ENCODE measurements at regions not wholly inside any gene's neighbourhood (a gene's known extent, or its start where the extent isn't known, plus 50 kb on each side); places are given as distances from the start of the nearest gene placed in this dataset.

DNA sequence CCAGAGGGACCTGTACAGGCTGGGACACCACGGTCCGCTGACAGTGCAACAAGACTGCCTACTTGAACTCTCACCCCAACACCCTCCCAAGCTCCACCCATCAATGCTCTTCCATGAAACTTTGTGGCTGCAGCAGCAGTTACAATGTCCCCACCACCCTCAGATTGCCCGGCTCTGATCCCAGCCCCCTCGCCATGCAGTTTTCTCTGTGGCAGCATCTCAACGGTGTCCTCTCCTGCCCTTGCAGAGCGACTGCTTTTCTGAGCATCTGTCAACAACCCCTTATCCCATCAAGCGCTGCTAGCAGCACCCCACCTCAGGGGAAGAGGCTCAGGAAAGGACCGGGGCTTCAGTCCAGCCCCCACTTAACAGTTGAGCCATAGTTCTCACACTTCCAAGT is 137.1 kb upstream of the NDUFV2 start:
- Histone ChIP-seq H3K4me2 (ENCODE audit: low read length) (no peak overlapping the region), H3K27ac (ENCODE audit: low read length) (no peak overlapping the region), H3K79me2 (ENCODE audit: low read length) (no peaks in the 10 kb centered on the region), H3K9ac (ENCODE audit: low read length) (no peak overlapping the region), H3F3A (ENCODE audit: low read length, unreplicated experiment) (peaks cover 3% of the 10 kb centered on the region), H3K4me3 (ENCODE audit: low read length) (no peak overlapping the region), H3K9me3 (ENCODE audit: low read length) (no peaks in the 10 kb centered on the region), H3K9me2 (replicated peaks; ENCODE audit: low read length) (no peaks in the 10 kb centered on the region), H3K36me3 (ENCODE audit: low read depth, low read length) (no peaks in the 10 kb centered on the region), H2AFZ (ENCODE audit: low read length) (no peak overlapping the region), H3K27me3 (ENCODE audit: low read length) (no peaks in the 10 kb centered on the region), H4K20me1 (ENCODE audit: low read length) (no peaks in the 10 kb centered on the region), H3K4me1 (ENCODE audit: insufficient read depth, low read length) (peaks cover 26% of the 10 kb centered on the region)
- CTCF ChIA-PET = no interaction called here
- DNase-seq (no peak), ATAC-seq (no peak)
- POLR2A ChIA-PET (ENCODE audit: unreplicated experiment) = no interaction called here
- TF ChIP-seq EZH2 (IDR thresholded peaks at IDR 0.05; ENCODE audit: low read length, unreplicated experiment) (no peak), EZH2phosphoT487 (IDR thresholded peaks at IDR 0.05; ENCODE audit: borderline replicate concordance, low read length) (no peak)
- TF ChIP-seq, protein P1, sequence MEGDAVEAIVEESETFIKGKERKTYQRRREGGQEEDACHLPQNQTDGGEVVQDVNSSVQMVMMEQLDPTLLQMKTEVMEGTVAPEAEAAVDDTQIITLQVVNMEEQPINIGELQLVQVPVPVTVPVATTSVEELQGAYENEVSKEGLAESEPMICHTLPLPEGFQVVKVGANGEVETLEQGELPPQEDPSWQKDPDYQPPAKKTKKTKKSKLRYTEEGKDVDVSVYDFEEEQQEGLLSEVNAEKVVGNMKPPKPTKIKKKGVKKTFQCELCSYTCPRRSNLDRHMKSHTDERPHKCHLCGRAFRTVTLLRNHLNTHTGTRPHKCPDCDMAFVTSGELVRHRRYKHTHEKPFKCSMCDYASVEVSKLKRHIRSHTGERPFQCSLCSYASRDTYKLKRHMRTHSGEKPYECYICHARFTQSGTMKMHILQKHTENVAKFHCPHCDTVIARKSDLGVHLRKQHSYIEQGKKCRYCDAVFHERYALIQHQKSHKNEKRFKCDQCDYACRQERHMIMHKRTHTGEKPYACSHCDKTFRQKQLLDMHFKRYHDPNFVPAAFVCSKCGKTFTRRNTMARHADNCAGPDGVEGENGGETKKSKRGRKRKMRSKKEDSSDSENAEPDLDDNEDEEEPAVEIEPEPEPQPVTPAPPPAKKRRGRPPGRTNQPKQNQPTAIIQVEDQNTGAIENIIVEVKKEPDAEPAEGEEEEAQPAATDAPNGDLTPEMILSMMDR (conservative IDR thresholded peaks at IDR 0.05; ENCODE audit: low read depth, low read length) = no peak
- intact Hi-C loops (cut with micrococcal nuclease) = no loop called here
- no TSS peak for BruUV-seq (replicated peaks)

DNA sequence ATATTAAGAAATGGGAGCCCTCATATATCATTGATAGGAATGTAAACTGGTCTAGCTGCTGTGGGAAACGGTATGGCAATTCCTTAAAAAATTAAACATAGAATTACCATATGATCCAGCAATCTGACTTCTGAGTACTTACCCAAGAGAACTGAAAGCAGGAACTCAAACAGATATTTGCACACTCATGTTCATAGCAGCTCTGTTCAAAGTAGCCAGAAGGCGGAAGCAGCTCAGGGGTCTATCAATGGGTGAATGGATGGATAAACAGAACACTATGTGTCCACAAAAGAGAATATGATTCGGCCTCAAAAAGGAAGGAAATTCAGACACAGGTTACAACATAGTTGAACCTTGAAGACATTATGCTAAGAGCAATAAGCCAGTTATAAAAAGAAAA is 135.7 kb upstream of the NDUFV2 start:
- no peak overlapping the region for H3K27ac ChIP-seq (ENCODE audit: low read length)
- no peak overlapping the region for H3K4me3 ChIP-seq (ENCODE audit: low read length)
- TF ChIP-seq EZH2 (IDR thresholded peaks at IDR 0.05; ENCODE audit: low read length, unreplicated experiment) (no peak), EZH2phosphoT487 (IDR thresholded peaks at IDR 0.05; ENCODE audit: borderline replicate concordance, low read length) (no peak)
- TF ChIP-seq, protein P1 (conservative IDR thresholded peaks at IDR 0.05; ENCODE audit: low read depth, low read length) = no peak
- no peaks in the 10 kb centered on the region for H3K9me2 ChIP-seq (replicated peaks; ENCODE audit: low read length)
- POLR2A ChIA-PET (ENCODE audit: unreplicated experiment) = no interaction called here
- H3K79me2 ChIP-seq (ENCODE audit: low read length) = no peaks in the 10 kb centered on the region
- H3K9me3 ChIP-seq (ENCODE audit: low read length) = no peaks in the 10 kb centered on the region
- peaks cover 17% of the 10 kb centered on the region for H3K4me1 ChIP-seq (ENCODE audit: insufficient read depth, low read length)
- intact Hi-C loops (cut with micrococcal nuclease) = no loop called here
- H3K36me3 ChIP-seq (ENCODE audit: low read depth, low read length) = no peaks in the 10 kb centered on the region
- no peak overlapping the region for H3K9ac ChIP-seq (ENCODE audit: low read length)
- ATAC-seq = no peak
- H3K27me3 ChIP-seq (ENCODE audit: low read length) = no peaks in the 10 kb centered on the region
- no TSS peak for BruUV-seq (replicated peaks)
- H2AFZ ChIP-seq (ENCODE audit: low read length) = no peak overlapping the region
- H3K4me2 ChIP-seq (ENCODE audit: low read length) = no peak overlapping the region
- no peaks in the 10 kb centered on the region for H4K20me1 ChIP-seq (ENCODE audit: low read length)
- CTCF ChIA-PET = no interaction called here
- no peak for DNase-seq
- H3F3A ChIP-seq (ENCODE audit: low read length, unreplicated experiment) = no peaks in the 10 kb centered on the region

DNA sequence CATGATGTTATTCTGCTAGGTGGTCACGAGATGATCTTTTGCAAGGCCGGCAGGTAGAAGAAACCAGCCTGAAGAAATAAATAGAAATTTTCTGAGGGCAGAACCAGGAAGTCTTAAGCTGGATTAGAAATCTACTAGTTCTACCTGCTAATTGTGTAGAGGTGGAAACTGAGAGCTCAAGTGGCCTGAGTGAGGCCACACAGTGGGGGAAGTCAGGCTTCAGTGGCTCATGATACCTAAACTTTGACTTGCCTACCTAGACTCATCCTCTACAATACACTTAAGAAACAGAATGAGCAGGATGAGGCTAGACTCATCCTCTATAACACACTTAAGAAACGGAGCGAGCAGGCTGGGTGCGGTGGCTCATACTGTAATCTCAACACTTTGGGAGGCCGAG is 134.9 kb upstream of the NDUFV2 start:
- no peaks in the 10 kb centered on the region for H4K20me1 ChIP-seq (ENCODE audit: low read length)
- H3K36me3 ChIP-seq (ENCODE audit: low read depth, low read length) = no peaks in the 10 kb centered on the region
- peaks cover 17% of the 10 kb centered on the region for H3K4me1 ChIP-seq (ENCODE audit: insufficient read depth, low read length)
- ATAC-seq (no peak), DNase-seq (no peak)
- H3K4me2 ChIP-seq (ENCODE audit: low read length) = no peak overlapping the region
- H3K9me2 ChIP-seq (replicated peaks; ENCODE audit: low read length) = no peaks in the 10 kb centered on the region
- H2AFZ ChIP-seq (ENCODE audit: low read length) = no peak overlapping the region
- no peaks in the 10 kb centered on the region for H3K27me3 ChIP-seq (ENCODE audit: low read length)
- H3F3A ChIP-seq (ENCODE audit: low read length, unreplicated experiment) = no peaks in the 10 kb centered on the region
- BruUV-seq (replicated peaks) = no TSS peak
- no peaks in the 10 kb centered on the region for H3K79me2 ChIP-seq (ENCODE audit: low read length)
- H3K9me3 ChIP-seq (ENCODE audit: low read length) = no peaks in the 10 kb centered on the region
- H3K9ac ChIP-seq (ENCODE audit: low read length) = no peak overlapping the region
- ChIA-PET CTCF (no interaction called here), POLR2A (ENCODE audit: unreplicated experiment) (no interaction called here)
- H3K4me3 ChIP-seq (ENCODE audit: low read length) = no peak overlapping the region
- TF ChIP-seq, protein P1 (conservative IDR thresholded peaks at IDR 0.05; ENCODE audit: low read depth, low read length) = no peak
- no peak for TF ChIP-seq EZH2 (IDR thresholded peaks at IDR 0.05; ENCODE audit: low read length, unreplicated experiment)
- TF ChIP-seq EZH2phosphoT487 (IDR thresholded peaks at IDR 0.05; ENCODE audit: borderline replicate concordance, low read length) = no peak
- no peak overlapping the region for H3K27ac ChIP-seq (ENCODE audit: low read length)
- intact Hi-C loops (cut with micrococcal nuclease) = no loop called here

Measured in PC-3 (cell line).